Suprapubic skin (tissue), 4 donors: ENCODE measurements at regions not wholly inside any gene's neighbourhood (a gene's known extent, or its start where the extent isn't known, plus 50 kb on each side); places are given as distances from the start of the nearest gene placed in this dataset.

Source experiments
- CTCF ChIP-seq, 2 donors: fragments of 200-600 bp in 1 of 2; fragments of 450-650 bp in 1 of 2; sonication (generic) in 1 of 2; IDR thresholded peaks; one replicate each; pipeline ENCODE4 v1.5.1; 2016 to 2019; ENCODE audit warnings: antibody characterized with exemption in 2 of 2, mild to moderate bottlenecking in 1 of 2, moderate library complexity in 1 of 2
- EP300 ChIP-seq: sonication (generic); formaldehyde crosslinking; IDR thresholded peaks from one replicate; pipeline ENCODE4 v1.6.1; 2017; ENCODE audit warnings: antibody characterized with exemption
- POLR2A ChIP-seq, 2 donors: fragments of 450-650 bp; IDR thresholded peaks; one replicate each; pipeline ENCODE4 v1.6.1; 2017; ENCODE audit warnings: antibody characterized with exemption in 2 of 2, mild to moderate bottlenecking in 2 of 2, moderate library complexity in 2 of 2
- POLR2AphosphoS5 ChIP-seq, 3 donors: sonication (generic); formaldehyde crosslinking; IDR thresholded peaks; one replicate each; pipeline ENCODE4 v1.6.1; 2017; ENCODE audit warnings: antibody characterized with exemption in 3 of 3

GRCh38 chr9:29730163-29730562 is 2156.9 kb upstream of the C9orf72 start:
- TF ChIP-seq CTCF (IDR thresholded peaks at IDR 0.05) (no peak), POLR2A (IDR thresholded peaks at IDR 0.05) (no peak), POLR2AphosphoS5 (IDR thresholded peaks at IDR 0.05) (no peak), EP300 (no peak)
